HepG2 (cell line): ENCODE measurements at regions not wholly inside any gene's neighbourhood (a gene's known extent, or its start where the extent isn't known, plus 50 kb on each side); places are given as distances from the start of the nearest gene placed in this dataset.

Experiments used
- ATAC-seq: fragments of 200-7000 bp; cut with Tn5 transposase; 3 replicates; pipeline ENCODE4 v1.9.1; 2020; ENCODE audit warnings: mild to moderate bottlenecking, moderate library complexity
- BruUV-seq: library from RNA; stranded (reverse); fragments of 400-500 nt; replicated peaks from 2 replicates; lab custom pipeline; 2021; lab: Mats Ljungman, UMichigan
- CTCF ChIA-PET: fragments of 300-600 bp; formaldehyde crosslinking; extraction: SDS; loops from one replicate; lab custom pipeline; 2021; ENCODE audit warnings: low total read pairs, inconsistent platforms, low intra/inter-chr PET ratio; lab: Yijun Ruan, JAX
- POLR2A ChIA-PET: fragments of 350-600 bp; sonication (Branson Sonifier 250); formaldehyde crosslinking; loops from one replicate; lab custom pipeline; 2020; ENCODE audit warnings: antibody characterized with exemption, inconsistent platforms; lab: Yijun Ruan, JAX
- DNase-seq: peaks from one replicate; pipeline ENCODE4 v3.0.0-alpha.2; 2015; ENCODE audit warnings: low spot score
- FAIRE-seq: peaks from 3 replicates; lab custom pipeline; 2011; peaks lifted over from hg19 to GRCh38; lab: Jason Lieb, UNC
- H2AFZ ChIP-seq: one replicate; pipeline ENCODE4 v1.6.1; 2011; ENCODE audit warnings: low read length, inconsistent platforms
- H3K27ac ChIP-seq: fragments of 300-600 bp; 3 replicates; pipeline ENCODE4 v1.8.0; 2011; ENCODE audit warnings: mixed run types, mild to moderate bottlenecking, mixed read lengths, low read length, inconsistent platforms; ENCODE audit not compliant: insufficient read depth; ENCODE audit errors: extremely low read length
- H3K27me3 ChIP-seq, 2 experiments: fragments of 200-600 bp in 1 of 2; 2 replicates in 1 of 2; 3 replicates in 1 of 2; pipeline versions ENCODE4 v1.6.0 to v1.8.0; 2011; ENCODE audit warnings: low read length in 2 of 2, mild to moderate bottlenecking in 2 of 2, moderate library complexity in 2 of 2, inconsistent platforms in 1 of 2; ENCODE audit not compliant: insufficient read depth in 2 of 2, control insufficient read depth in 1 of 2
- H3K36me3 ChIP-seq, 2 experiments: fragments of 200-600 bp in 1 of 2; replicated peaks in 1 of 2; 2 replicates in 1 of 2; 3 replicates in 1 of 2; pipeline versions ENCODE4 v1.5.1 to v1.8.0; 2011; ENCODE audit warnings: low read length in 2 of 2, inconsistent platforms in 1 of 2; ENCODE audit not compliant: insufficient read depth in 2 of 2, control insufficient read depth in 1 of 2
- H3K4me1 ChIP-seq: 2 replicates; pipeline ENCODE4 v1.5.1; 2012; ENCODE audit warnings: low read length, inconsistent platforms; ENCODE audit not compliant: insufficient read depth
- H3K4me2 ChIP-seq: 2 replicates; pipeline ENCODE4 v1.6.0; 2011; ENCODE audit warnings: low read depth, low read length, inconsistent platforms
- H3K4me3 ChIP-seq, 3 experiments: fragments of 200-600 bp in 1 of 3; sonication (generic), shearing (Covaris generic) in 1 of 3; replicated peaks in 1 of 3; 2 replicates each; pipeline ENCODE4 v1.5.1; 2011 to 2016; ENCODE audit warnings: low read length in 3 of 3, inconsistent platforms in 2 of 3, low read depth in 2 of 3, mild to moderate bottlenecking in 2 of 3, control low read depth in 1 of 3, mixed read lengths in 1 of 3; ENCODE audit not compliant: insufficient read depth in 1 of 3
- H3K79me2 ChIP-seq: one replicate; pipeline ENCODE4 v1.6.1; 2011; ENCODE audit warnings: low read length, inconsistent platforms; ENCODE audit not compliant: insufficient read depth
- H3K9ac ChIP-seq: 2 replicates; pipeline ENCODE4 v1.6.0; 2011; ENCODE audit warnings: mild to moderate bottlenecking, low read depth, low read length, inconsistent platforms; ENCODE audit not compliant: insufficient read depth
- H3K9me3 ChIP-seq: 2 replicates; pipeline ENCODE4 v1.5.1; 2012; ENCODE audit warnings: mild to moderate bottlenecking, low read length
- H4K20me1 ChIP-seq: 2 replicates; pipeline ENCODE4 v1.6.0; 2011; ENCODE audit warnings: inconsistent platforms, mild to moderate bottlenecking, low read length, moderate library complexity; ENCODE audit not compliant: insufficient read depth
- CAMTA2 ChIP-seq: sonication (generic); formaldehyde crosslinking; IDR thresholded peaks from 2 replicates; pipeline ENCODE4 v1.4.0; 2020; ENCODE audit warnings: mild to moderate bottlenecking, missing genetic modification reagents, borderline replicate concordance
- HDAC6 ChIP-seq: fragments of 200-600 bp; sonication (generic); IDR thresholded peaks from 2 replicates; pipeline ENCODE4 v1.7.0; 2017; ENCODE audit warnings: mild to moderate bottlenecking, antibody characterized with exemption, low read length, low read depth
- KDM3A ChIP-seq: IDR thresholded peaks from 2 replicates; pipeline ENCODE4 v1.6.1; 2018; ENCODE audit warnings: low read depth, missing compliant biosample characterization
- KDM6A ChIP-seq: IDR thresholded peaks from 2 replicates; pipeline ENCODE4 v1.6.1; 2016; ENCODE audit warnings: low read depth
- PAWR ChIP-seq: sonication (generic); formaldehyde crosslinking; IDR thresholded peaks from 2 replicates; pipeline ENCODE4 v1.4.0; 2020; ENCODE audit warnings: missing genetic modification reagents, mild to moderate bottlenecking, borderline replicate concordance
- PHF8 ChIP-seq: sonication (generic); formaldehyde crosslinking; IDR thresholded peaks from 2 replicates; pipeline ENCODE4 v1.5.0; 2020; ENCODE audit warnings: missing genetic modification reagents
- STAT5B ChIP-seq: sonication (generic); formaldehyde crosslinking; IDR thresholded peaks from 2 replicates; pipeline ENCODE4 v1.4.0; 2020; ENCODE audit warnings: missing genetic modification reagents
- ZNF788 ChIP-seq: sonication (generic); formaldehyde crosslinking; IDR thresholded peaks from 2 replicates; pipeline ENCODE4 v1.5.0; 2020; ENCODE audit warnings: mild to moderate bottlenecking, missing genetic modification reagents, borderline replicate concordance
- WGBS: methylation state at CpG from one replicate; pipeline ENCODE4 v1.1.6; 2017; ENCODE audit warnings: low lambda C conversion rate; 5-methylcytosine and 5-hydroxymethylcytosine counted together
- in situ Hi-C: cut with HindIII; loops from 2 replicates; pipeline ENCODE4 v1.10.0; 2017; ENCODE audit warnings: low pct_unique_long_range_greater_than_20kb; ENCODE audit not compliant: extremely low pct_ligation_motif_present
- intact Hi-C: fragments of 100-400 bp; cut with micrococcal nuclease; formaldehyde crosslinking; loops from one replicate; pipeline ENCODE4 v1.10.0; 2022; ENCODE audit not compliant: unreplicated experiment
- TF ChIP-seq, protein P1 (sequence below): sonication (generic); formaldehyde crosslinking; IDR thresholded peaks from 2 replicates; pipeline ENCODE4 v1.5.0; 2020; ENCODE audit warnings: missing genetic modification reagents
- TF ChIP-seq, protein P2 (sequence below): IDR thresholded peaks from 2 replicates; pipeline ENCODE4 v1.6.1; 2016; ENCODE audit warnings: low read depth, control low read depth

DNA sequence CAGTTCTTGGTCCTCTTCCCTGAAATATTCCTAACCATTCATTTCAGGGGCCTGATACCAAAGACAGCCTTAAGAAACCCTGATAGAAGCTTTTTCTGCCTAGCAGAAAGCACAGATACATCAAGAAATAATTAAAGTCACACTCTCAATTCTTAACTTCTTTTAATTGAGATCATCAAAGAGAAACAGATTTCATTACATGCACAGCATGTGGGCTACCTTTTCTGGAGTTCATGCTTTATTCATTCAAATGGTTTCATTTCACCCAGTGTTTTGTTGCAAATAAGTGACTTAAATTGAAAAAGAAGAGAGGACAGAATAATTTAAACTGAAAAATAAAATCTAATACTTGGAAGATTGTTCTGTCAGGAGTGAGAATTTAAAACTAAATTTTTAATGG is 192.6 kb upstream of the GGTLC1 start:
- Histone ChIP-seq H3K4me1 (no peaks in the 10 kb centered on the region), H4K20me1 (no peaks in the 10 kb centered on the region), H3K4me2 (no peak overlapping the region), H3K9ac (no peak overlapping the region), H3K27me3 (no peaks in the 10 kb centered on the region), H3K36me3 (no peaks in the 10 kb centered on the region), H3K27ac (no peak overlapping the region), H2AFZ (no peak overlapping the region), H3K4me3 (no peak overlapping the region), H3K79me2 (no peaks in the 10 kb centered on the region), H3K9me3 (no peaks in the 10 kb centered on the region)
- TF ChIP-seq PHF8 (CRISPR knock-in tag) (no peak), KDM6A (CRISPR knock-in tag) (no peak)
- ATAC-seq, result no peak
- FAIRE-seq, result no peak
- no peak for DNase-seq
- no TSS peak for BruUV-seq
- POLR2A ChIA-PET, result no interaction called here
- in situ Hi-C loops (no loop called here), intact Hi-C loops (no loop called here)
- CTCF ChIA-PET, result no interaction called here

DNA sequence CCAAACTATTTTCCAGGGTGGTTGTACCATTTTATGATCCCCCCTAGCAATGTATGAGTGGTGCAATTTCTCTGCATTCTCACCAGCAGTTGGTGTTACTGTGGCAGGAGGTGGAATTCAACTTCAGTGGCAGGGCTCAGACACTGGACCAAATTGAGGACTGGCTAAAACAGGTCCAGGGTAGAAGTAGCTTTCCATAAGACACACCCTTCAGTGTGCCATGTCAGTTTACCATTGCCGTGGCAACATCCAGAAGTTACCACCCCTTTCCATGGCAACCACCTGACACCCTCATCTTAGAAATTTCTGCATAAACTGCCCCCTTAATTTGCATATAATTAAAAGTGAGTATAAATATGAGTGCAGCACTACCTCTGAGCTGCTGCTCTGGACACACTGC is 180.7 kb upstream of the GGTLC1 start:
- no peaks in the 10 kb centered on the region for H3K9me3 ChIP-seq
- H3K36me3 ChIP-seq, result no peaks in the 10 kb centered on the region
- in situ Hi-C loops, result loop anchor here (10.0 to 25.0 kb wide), 2 partner anchors 232 to 606 kb away; no protein-coding TSS in a partner anchor
- intact Hi-C loops, result no loop called here
- BruUV-seq, result no TSS peak
- FAIRE-seq (no peak), ATAC-seq (no peak), DNase-seq (no peak)
- no peaks in the 10 kb centered on the region for H3K79me2 ChIP-seq
- H3K27ac ChIP-seq, result no peak overlapping the region
- H3K27me3 ChIP-seq, result no peaks in the 10 kb centered on the region
- H3K4me1 ChIP-seq, result no peaks in the 10 kb centered on the region
- H2AFZ ChIP-seq, result no peak overlapping the region
- POLR2A ChIA-PET, result no interaction called here
- no peak overlapping the region for H3K4me3 ChIP-seq
- TF ChIP-seq HDAC6 (no peak), ZNF788 (no peak), CAMTA2 (CRISPR knock-in tag) (no peak), STAT5B (CRISPR knock-in tag) (no peak), PAWR (CRISPR knock-in tag) (no peak), KDM3A (CRISPR knock-in tag) (no peak)
- TF ChIP-seq, protein P1, sequence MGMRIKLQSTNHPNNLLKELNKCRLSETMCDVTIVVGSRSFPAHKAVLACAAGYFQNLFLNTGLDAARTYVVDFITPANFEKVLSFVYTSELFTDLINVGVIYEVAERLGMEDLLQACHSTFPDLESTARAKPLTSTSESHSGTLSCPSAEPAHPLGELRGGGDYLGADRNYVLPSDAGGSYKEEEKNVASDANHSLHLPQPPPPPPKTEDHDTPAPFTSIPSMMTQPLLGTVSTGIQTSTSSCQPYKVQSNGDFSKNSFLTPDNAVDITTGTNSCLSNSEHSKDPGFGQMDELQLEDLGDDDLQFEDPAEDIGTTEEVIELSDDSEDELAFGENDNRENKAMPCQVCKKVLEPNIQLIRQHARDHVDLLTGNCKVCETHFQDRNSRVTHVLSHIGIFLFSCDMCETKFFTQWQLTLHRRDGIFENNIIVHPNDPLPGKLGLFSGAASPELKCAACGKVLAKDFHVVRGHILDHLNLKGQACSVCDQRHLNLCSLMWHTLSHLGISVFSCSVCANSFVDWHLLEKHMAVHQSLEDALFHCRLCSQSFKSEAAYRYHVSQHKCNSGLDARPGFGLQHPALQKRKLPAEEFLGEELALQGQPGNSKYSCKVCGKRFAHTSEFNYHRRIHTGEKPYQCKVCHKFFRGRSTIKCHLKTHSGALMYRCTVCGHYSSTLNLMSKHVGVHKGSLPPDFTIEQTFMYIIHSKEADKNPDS (CRISPR knock-in tag), result no peak
- TF ChIP-seq, protein P2, sequence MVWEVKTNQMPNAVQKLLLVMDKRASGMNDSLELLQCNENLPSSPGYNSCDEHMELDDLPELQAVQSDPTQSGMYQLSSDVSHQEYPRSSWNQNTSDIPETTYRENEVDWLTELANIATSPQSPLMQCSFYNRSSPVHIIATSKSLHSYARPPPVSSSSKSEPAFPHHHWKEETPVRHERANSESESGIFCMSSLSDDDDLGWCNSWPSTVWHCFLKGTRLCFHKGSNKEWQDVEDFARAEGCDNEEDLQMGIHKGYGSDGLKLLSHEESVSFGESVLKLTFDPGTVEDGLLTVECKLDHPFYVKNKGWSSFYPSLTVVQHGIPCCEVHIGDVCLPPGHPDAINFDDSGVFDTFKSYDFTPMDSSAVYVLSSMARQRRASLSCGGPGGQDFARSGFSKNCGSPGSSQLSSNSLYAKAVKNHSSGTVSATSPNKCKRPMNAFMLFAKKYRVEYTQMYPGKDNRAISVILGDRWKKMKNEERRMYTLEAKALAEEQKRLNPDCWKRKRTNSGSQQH (CRISPR knock-in tag), result no peak
- no peak overlapping the region for H3K9ac ChIP-seq
- no peaks in the 10 kb centered on the region for H4K20me1 ChIP-seq
- CTCF ChIA-PET, result no interaction called here
- 44% methylated on average over 1 of the region's 1 CpG for WGBS
- no peak overlapping the region for H3K4me2 ChIP-seq
